Peyer's patch (tissue), 4 donors: ENCODE measurements at regions not wholly inside any gene's neighbourhood (a gene's known extent, or its start where the extent isn't known, plus 50 kb on each side); places are given as distances from the start of the nearest gene placed in this dataset.

Experiments
- CTCF ChIP-seq, 6 experiments: fragments of 450-650 bp in 4 of 6; fragments of 200-600 bp in 2 of 6; sonication (generic) in 1 of 6; IDR thresholded peaks; one replicate each; pipeline ENCODE4 v1.5.1; 2017 to 2019; ENCODE audit warnings: antibody characterized with exemption in 6 of 6, mild to moderate bottlenecking in 3 of 6, moderate library complexity in 1 of 6
- POLR2A ChIP-seq, 2 donors: fragments of 450-650 bp; IDR thresholded peaks; one replicate each; pipeline ENCODE4 v1.5.1; 2017; ENCODE audit warnings: antibody characterized with exemption in 2 of 2, mild to moderate bottlenecking in 2 of 2, moderate library complexity in 2 of 2

GRCh38 chr13:108037348-108037747, 178.0 kb downstream of the LIG4 start:
- TF ChIP-seq CTCF (IDR thresholded peaks at IDR 0.05) (no peak), POLR2A (IDR thresholded peaks at IDR 0.05) (no peak)
